WTC11 (cell line): ENCODE measurements at regions not wholly inside any gene's neighbourhood (a gene's known extent, or its start where the extent isn't known, plus 50 kb on each side); places are given as distances from the start of the nearest gene placed in this dataset.

Source experiments
- ATAC-seq: fragments of 200-7000 bp; cut with Tn5 transposase; 2 replicates; pipeline ENCODE4 v1.10.0; 2021; ENCODE audit warnings: mild to moderate bottlenecking, moderate library complexity
- CTCF ChIA-PET: fragments of 300-600 bp; sonication (Branson Sonifier 250); formaldehyde crosslinking; loops from one replicate; lab custom pipeline; 2021; ENCODE audit warnings: antibody characterized with exemption; lab: Charles Lee
- POLR2A ChIA-PET: fragments of 350-600 bp; sonication (Branson Sonifier 250); formaldehyde crosslinking; loops from one replicate; lab custom pipeline; 2021; ENCODE audit warnings: antibody characterized with exemption; lab: Charles Lee
- DNase-seq: peaks from one replicate; pipeline ENCODE4 v3.0.0; 2021; ENCODE audit warnings: low spot score
- H3K27ac Mint-ChIP-seq: 2 replicates; pipeline ENCODE4 v1.8.0; 2021; ENCODE audit warnings: mixed read lengths
- H3K27me3 Mint-ChIP-seq: 2 replicates; pipeline ENCODE4 v1.8.0; 2021; ENCODE audit warnings: low read depth, mild to moderate bottlenecking, moderate library complexity, mixed read lengths
- H3K36me3 Mint-ChIP-seq: 2 replicates; pipeline ENCODE4 v1.8.0; 2021; ENCODE audit warnings: mixed read lengths
- H3K4me1 Mint-ChIP-seq: 2 replicates; pipeline ENCODE4 v1.8.0; 2022; ENCODE audit warnings: mixed read lengths
- H3K4me3 Mint-ChIP-seq: 2 replicates; pipeline ENCODE4 v1.8.0; 2021; ENCODE audit warnings: mild to moderate bottlenecking, moderate library complexity, mixed read lengths
- H3K9me3 Mint-ChIP-seq: 2 replicates; pipeline ENCODE4 v1.8.0; 2021; ENCODE audit warnings: mixed read lengths
- AR ChIP-seq: fragments of 250-450 bp; sonication (Bioruptor Pico); IDR thresholded peaks from 2 replicates; pipeline ENCODE4 v1.9.0; 2021; ENCODE audit warnings: mild to moderate bottlenecking
- ATF6 ChIP-seq: sonication (generic); formaldehyde crosslinking; IDR thresholded peaks from 2 replicates; pipeline ENCODE4 v1.8.1; 2023; ENCODE audit warnings: mild to moderate bottlenecking, missing genetic modification reagents
- E2F4 ChIP-seq: sonication (generic); formaldehyde crosslinking; IDR thresholded peaks from 2 replicates; pipeline ENCODE4 v1.8.1; 2022; ENCODE audit warnings: low read depth, mild to moderate bottlenecking, moderate library complexity, missing genetic modification reagents, borderline replicate concordance
- EMX1 ChIP-seq: fragments of 250-450 bp; sonication (Bioruptor Pico); IDR thresholded peaks from 2 replicates; pipeline ENCODE4 v1.8.0; 2021; ENCODE audit warnings: mild to moderate bottlenecking
- GRHL2 ChIP-seq: fragments of 250-450 bp; sonication (Bioruptor Pico); IDR thresholded peaks from 2 replicates; pipeline ENCODE4 v1.8.0; 2022; ENCODE audit warnings: mild to moderate bottlenecking, moderate library complexity; ENCODE audit not compliant: insufficient replicate concordance, severe bottlenecking
- NR1H2 ChIP-seq: sonication (generic); formaldehyde crosslinking; IDR thresholded peaks from 2 replicates; pipeline ENCODE4 v1.9.0; 2021; ENCODE audit warnings: mild to moderate bottlenecking, moderate library complexity, missing genetic modification reagents
- SP1 ChIP-seq: sonication (generic); formaldehyde crosslinking; conservative IDR thresholded peaks from 2 replicates; pipeline ENCODE4 v1.8.1; 2022; ENCODE audit warnings: missing genetic modification reagents
- TCF7 ChIP-seq: sonication (generic); formaldehyde crosslinking; IDR thresholded peaks from 2 replicates; pipeline ENCODE4 v1.8.0; 2022; ENCODE audit warnings: mild to moderate bottlenecking, low read depth, missing genetic modification reagents, moderate library complexity
- TEAD4 ChIP-seq: sonication (generic); formaldehyde crosslinking; IDR thresholded peaks from 2 replicates; pipeline ENCODE4 v1.8.0; 2022; ENCODE audit warnings: mild to moderate bottlenecking, missing genetic modification reagents
- USF1 ChIP-seq: sonication (generic); formaldehyde crosslinking; IDR thresholded peaks from 2 replicates; pipeline ENCODE4 v1.8.0; 2022; ENCODE audit warnings: mild to moderate bottlenecking, missing genetic modification reagents
- ZSCAN18 ChIP-seq: fragments of 250-450 bp; sonication (Bioruptor Pico); IDR thresholded peaks from 2 replicates; pipeline ENCODE4 v2.1.2; 2022; ENCODE audit warnings: mild to moderate bottlenecking, moderate library complexity

- no peak for TF ChIP-seq ZSCAN18
- TF ChIP-seq GRHL2 = no peak
- no peak for TF ChIP-seq SP1
- TF ChIP-seq, all 79 proteins: peak for 0
These were observed 52.2 kb upstream of the ZC3H11B start (continued) for GRCh38 chr1:219665089-219665488.

- no peaks in the 10 kb centered on the region for H3K27me3 Mint-ChIP-seq
- no peak overlapping the region for H3K27ac Mint-ChIP-seq
- TF ChIP-seq TCF7 (CRISPR knock-in tag) (no peak), ATF6 (no peak), TEAD4 (CRISPR knock-in tag) (no peak), E2F4 (CRISPR knock-in tag) (no peak), USF1 (CRISPR knock-in tag) (no peak), EMX1 (CRISPR knock-in tag) (no peak), NR1H2 (CRISPR knock-in tag) (no peak), AR (no peak)
- CTCF ChIA-PET = interaction anchor here (0.7 kb wide), 1 partner anchor 148 kb away, joined by 3 read pairs; no protein-coding TSS in a partner anchor
- no peak overlapping the region for H3K4me3 Mint-ChIP-seq
- no peaks in the 10 kb centered on the region for H3K9me3 Mint-ChIP-seq
- POLR2A ChIA-PET = no interaction called here
- no peaks in the 10 kb centered on the region for H3K36me3 Mint-ChIP-seq
- ATAC-seq = no peak
- H3K4me1 Mint-ChIP-seq = peaks cover 23% of the 10 kb centered on the region
- no peak for DNase-seq
These were observed 51.6 kb upstream of the ZC3H11B start for GRCh38 chr1:219664310-219665029.
